ENCODE measurements at regions not wholly inside any gene's neighbourhood (a gene's known extent, or its start where the extent isn't known, plus 50 kb on each side); places are given as distances from the start of the nearest gene placed in this dataset.

DNA sequence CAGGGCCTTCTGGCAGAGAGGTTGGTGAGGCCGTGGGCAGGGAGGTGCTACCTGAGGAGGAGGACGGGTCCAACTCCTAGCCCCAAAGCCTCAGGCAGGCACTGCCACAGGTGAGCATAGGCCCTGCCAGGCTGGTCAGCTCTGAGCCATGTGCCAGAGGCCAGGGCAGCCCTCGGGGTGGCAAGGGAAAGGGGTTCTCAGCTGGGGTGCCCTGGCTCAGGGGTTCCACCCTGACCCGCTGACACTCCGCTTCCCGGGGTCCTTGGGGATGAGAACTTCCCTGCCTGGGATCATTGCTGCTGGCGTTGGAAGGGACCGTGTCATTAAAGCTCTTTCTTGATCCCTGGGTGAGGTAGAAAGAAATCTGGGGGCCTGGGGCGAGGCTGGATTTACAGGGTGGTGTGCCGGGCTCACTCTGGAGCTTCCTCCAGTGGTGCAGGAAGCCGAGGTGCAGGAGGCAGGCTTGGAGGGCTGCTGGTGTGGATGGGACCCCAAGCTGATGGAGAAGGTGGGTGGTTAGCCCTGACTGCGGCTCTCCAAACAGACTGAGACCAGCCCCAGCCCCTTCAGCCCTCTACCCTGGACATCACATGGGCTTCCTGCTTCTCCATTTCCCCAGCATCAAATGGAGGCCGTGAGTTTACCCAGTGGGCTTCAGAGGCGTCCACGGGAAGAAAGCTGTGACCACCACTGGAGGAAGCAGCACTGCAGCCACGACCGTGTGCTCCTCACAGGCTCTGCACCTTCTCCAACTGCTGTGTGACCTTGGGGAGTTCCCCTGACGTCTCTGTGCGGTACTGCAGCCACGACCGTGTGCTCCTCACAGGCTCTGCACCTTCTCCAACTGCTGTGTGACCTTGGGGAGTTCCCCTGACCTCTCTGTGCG is 295.2 kb downstream of the NDUFA10 start:
- TF ChIP-seq CTCF (IDR thresholded peaks at IDR 0.05) (no peak), POLR2A (IDR thresholded peaks at IDR 0.05) (no peak)

Data from testis (tissue), 2 donors.